VCaP (cell line): ENCODE measurements at regions not wholly inside any gene's neighbourhood (a gene's known extent, or its start where the extent isn't known, plus 50 kb on each side); places are given as distances from the start of the nearest gene placed in this dataset.

ENCODE experiments used
- H3K27ac ChIP-seq: fragments of 450-650 bp; 2 replicates; pipeline ENCODE4 v1.5.1; 2017
- CTCF ChIP-seq: fragments of 450-650 bp; conservative IDR thresholded peaks from 2 replicates; pipeline ENCODE4 v1.5.1; 2017; ENCODE audit warnings: mild to moderate bottlenecking, moderate library complexity

- TF ChIP-seq CTCF = no peak
- H3K27ac ChIP-seq = no peak overlapping the region
Measured at GRCh38 chr18:2394684-2395083, 176.6 kb downstream of the METTL4 start.

- no peak overlapping the region for H3K27ac ChIP-seq
- no peak for TF ChIP-seq CTCF
Measured at GRCh38 chr18:2395427-2396161, 175.7 kb downstream of the METTL4 start.

GRCh38 chr18:2396162-2396505 is 175.2 kb downstream of the METTL4 start:
- no peak for TF ChIP-seq CTCF
- no peak overlapping the region for H3K27ac ChIP-seq

GRCh38 chr18:2400701-2401196 is 170.6 kb downstream of the METTL4 start:
- no peak for TF ChIP-seq CTCF
- no peak overlapping the region for H3K27ac ChIP-seq

- no peak overlapping the region for H3K27ac ChIP-seq
- TF ChIP-seq CTCF = no peak
Measured at GRCh38 chr18:2402084-2402483, 169.2 kb downstream of the METTL4 start.

GRCh38 chr18:2406544-2406943 is 164.8 kb downstream of the METTL4 start:
- no peak for TF ChIP-seq CTCF
- H3K27ac ChIP-seq = no peak overlapping the region

GRCh38 chr18:2407961-2408360 is 163.3 kb downstream of the METTL4 start:
- TF ChIP-seq CTCF = no peak
- H3K27ac ChIP-seq = no peak overlapping the region
